ENCODE measurements at regions not wholly inside any gene's neighbourhood (a gene's known extent, or its start where the extent isn't known, plus 50 kb on each side); places are given as distances from the start of the nearest gene placed in this dataset.

DNA sequence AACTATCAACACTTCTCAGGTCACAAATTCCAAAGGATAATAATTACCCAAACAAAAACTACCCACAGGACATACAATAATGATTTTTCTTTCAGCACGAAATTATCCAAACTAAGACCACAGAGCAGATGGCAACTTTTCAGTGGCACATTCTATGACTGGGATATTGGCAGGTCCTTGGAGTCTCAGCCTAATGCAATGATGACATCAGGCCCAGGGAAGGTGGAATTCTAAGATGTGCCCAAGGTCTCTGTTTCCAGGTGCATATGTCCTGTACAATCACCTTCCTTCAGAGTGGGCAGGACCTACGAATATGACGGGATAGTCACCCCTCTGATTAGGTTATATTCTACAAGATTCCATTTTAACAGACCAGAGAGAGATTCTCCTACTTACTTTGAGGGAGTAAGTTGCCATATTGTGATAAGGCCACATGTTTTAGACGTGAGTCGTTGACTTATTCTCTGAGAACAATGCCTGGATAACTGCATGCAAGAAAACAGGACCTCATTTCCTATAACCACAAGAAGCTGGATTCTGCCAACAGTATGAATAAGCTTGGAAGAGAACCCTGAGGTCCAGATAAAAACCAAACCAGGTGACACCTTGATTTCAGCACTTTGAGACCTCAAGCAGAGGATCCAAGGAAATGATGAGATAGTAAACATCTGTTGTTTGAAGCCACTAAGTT is 69.9 kb downstream of the ZC3H11B start:
- ChIA-PET POLR2A (no interaction called here), CTCF (interaction anchor here (1.0 kb wide), 1 partner anchor 9 kb away, joined by 3 read pairs; no protein-coding TSS in a partner anchor)
- TF ChIP-seq, protein P1, sequence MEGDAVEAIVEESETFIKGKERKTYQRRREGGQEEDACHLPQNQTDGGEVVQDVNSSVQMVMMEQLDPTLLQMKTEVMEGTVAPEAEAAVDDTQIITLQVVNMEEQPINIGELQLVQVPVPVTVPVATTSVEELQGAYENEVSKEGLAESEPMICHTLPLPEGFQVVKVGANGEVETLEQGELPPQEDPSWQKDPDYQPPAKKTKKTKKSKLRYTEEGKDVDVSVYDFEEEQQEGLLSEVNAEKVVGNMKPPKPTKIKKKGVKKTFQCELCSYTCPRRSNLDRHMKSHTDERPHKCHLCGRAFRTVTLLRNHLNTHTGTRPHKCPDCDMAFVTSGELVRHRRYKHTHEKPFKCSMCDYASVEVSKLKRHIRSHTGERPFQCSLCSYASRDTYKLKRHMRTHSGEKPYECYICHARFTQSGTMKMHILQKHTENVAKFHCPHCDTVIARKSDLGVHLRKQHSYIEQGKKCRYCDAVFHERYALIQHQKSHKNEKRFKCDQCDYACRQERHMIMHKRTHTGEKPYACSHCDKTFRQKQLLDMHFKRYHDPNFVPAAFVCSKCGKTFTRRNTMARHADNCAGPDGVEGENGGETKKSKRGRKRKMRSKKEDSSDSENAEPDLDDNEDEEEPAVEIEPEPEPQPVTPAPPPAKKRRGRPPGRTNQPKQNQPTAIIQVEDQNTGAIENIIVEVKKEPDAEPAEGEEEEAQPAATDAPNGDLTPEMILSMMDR (IDR thresholded peaks at IDR 0.05; ENCODE audit: insufficient read depth, low read depth, low read length), result no peak
- no peaks in the 10 kb centered on the region for H3K36me3 ChIP-seq (ENCODE audit: control insufficient read depth, insufficient read depth, low read length)
- no peak for DNase-seq (ENCODE audit: low read depth)
- H3K4me3 ChIP-seq (ENCODE audit: low read depth, low read length), result no peak overlapping the region
- no peaks in the 10 kb centered on the region for H3K27me3 ChIP-seq (ENCODE audit: control insufficient read depth, insufficient read depth, low read length)

DNA sequence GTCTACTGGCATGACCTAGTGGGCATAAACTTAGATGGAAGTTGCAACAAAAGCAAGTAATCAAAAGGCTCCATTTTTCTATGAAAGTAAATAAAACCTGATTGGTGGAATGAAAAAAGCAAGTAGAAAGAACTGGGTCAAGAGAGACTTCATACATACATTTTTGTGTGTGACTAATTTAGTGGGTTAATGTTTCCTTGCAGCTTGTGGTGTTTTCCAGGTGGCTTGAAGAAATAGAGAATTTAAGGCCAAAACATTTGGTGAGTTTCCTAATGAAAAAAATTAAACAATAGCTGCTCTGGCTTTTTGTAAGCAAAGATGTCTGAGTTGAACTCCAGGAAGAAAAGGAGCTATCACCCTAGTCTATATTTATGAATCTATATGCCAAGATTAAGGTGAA is 71.0 kb downstream of the ZC3H11B start:
- TF ChIP-seq, protein P1 (IDR thresholded peaks at IDR 0.05; ENCODE audit: insufficient read depth, low read depth, low read length), result no peak
- ChIA-PET CTCF (no interaction called here), POLR2A (no interaction called here)
- Histone ChIP-seq H3K27me3 (ENCODE audit: control insufficient read depth, insufficient read depth, low read length) (no peaks in the 10 kb centered on the region), H3K4me3 (ENCODE audit: low read depth, low read length) (no peak overlapping the region), H3K36me3 (ENCODE audit: control insufficient read depth, insufficient read depth, low read length) (no peaks in the 10 kb centered on the region)
- no peak for DNase-seq (ENCODE audit: low read depth)

DNA sequence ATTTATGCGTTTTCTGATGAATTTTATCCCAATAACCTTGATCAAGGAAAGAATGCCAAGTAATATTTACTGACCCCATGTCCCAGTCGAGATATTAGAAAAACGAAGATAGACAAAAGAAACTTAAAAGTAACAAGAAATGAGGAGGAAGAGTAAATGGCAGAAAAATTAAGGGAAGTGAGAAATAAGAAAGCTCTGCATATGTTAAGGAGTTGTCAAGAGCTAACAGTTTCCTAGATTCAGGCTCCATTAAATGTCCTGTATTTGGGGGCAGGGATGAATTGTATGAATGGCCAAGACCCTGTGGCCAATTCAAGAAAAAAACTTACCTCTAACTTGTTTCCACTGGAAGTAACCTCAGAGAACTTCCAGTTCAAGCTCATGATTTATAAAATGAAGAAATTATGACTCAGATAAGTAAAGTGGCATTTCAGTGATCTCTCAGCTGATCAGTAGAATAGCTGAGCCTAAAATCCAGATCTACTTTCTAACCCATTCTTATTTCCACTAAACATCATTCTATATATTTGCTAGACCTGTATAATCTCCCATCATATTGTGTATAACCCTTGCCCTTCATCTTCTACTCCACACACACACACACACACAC is 73.2 kb downstream of the ZC3H11B start:
- H3K27me3 ChIP-seq (ENCODE audit: control insufficient read depth, insufficient read depth, low read length), result no peaks in the 10 kb centered on the region
- TF ChIP-seq, protein P1 (IDR thresholded peaks at IDR 0.05; ENCODE audit: insufficient read depth, low read depth, low read length), result no peak
- H3K4me3 ChIP-seq (ENCODE audit: low read depth, low read length), result no peak overlapping the region
- CTCF ChIA-PET, result interaction anchor here (0.6 to 1.0 kb wide), 2 partner anchors 10 to 237 kb away, joined by 3 read pairs; no protein-coding TSS in a partner anchor
- POLR2A ChIA-PET, result no interaction called here
- no peak for DNase-seq (ENCODE audit: low read depth)
- no peaks in the 10 kb centered on the region for H3K36me3 ChIP-seq (ENCODE audit: control insufficient read depth, insufficient read depth, low read length)

DNA sequence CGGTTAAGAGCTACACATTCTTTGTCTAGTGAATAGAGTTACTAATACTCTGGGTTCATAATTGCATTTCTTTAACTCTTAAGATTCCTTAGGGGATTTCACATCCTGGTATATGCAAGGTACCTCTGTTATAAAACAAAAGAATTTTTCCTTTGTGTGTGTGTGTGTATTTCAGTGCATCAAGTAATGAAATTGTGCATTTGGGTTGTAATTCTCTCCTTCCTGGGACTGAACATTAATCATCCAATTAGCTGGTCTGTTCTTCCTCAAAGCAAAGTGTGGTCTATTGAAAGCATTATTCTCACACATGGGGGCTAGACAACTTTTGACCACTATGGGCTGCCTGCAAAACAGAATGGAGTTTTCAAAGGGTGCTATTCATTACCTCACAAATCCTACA is 74.0 kb downstream of the ZC3H11B start:
- no peak for DNase-seq (ENCODE audit: low read depth)
- ChIA-PET CTCF (no interaction called here), POLR2A (no interaction called here)
- Histone ChIP-seq H3K27me3 (ENCODE audit: control insufficient read depth, insufficient read depth, low read length) (no peaks in the 10 kb centered on the region), H3K36me3 (ENCODE audit: control insufficient read depth, insufficient read depth, low read length) (no peaks in the 10 kb centered on the region), H3K4me3 (ENCODE audit: low read depth, low read length) (no peak overlapping the region)
- TF ChIP-seq, protein P1 (IDR thresholded peaks at IDR 0.05; ENCODE audit: insufficient read depth, low read depth, low read length), result no peak

DNA sequence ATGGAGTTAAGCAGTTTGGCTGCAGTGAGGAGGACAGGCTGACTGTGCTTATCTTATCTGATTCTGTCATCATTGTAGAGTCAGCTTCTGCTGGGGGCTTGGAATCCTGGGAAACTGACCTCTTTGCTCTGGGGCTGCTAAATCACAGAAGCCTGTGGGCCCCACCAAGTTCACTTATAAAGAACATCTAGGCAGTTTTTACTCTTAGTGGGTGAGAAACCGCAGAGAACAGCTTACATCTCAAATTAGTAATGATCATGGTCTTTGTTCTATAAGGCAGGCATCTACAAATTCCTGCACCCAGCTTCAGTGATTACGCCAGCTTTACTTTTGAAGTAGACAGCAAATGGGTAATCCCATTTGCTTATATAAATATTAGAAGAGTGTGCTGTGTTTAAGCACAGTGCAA is 75.7 kb downstream of the ZC3H11B start:
- no peaks in the 10 kb centered on the region for H3K27me3 ChIP-seq (ENCODE audit: control insufficient read depth, insufficient read depth, low read length)
- TF ChIP-seq, protein P1 (IDR thresholded peaks at IDR 0.05; ENCODE audit: insufficient read depth, low read depth, low read length), result no peak
- ChIA-PET CTCF (no interaction called here), POLR2A (no interaction called here)
- no peak overlapping the region for H3K4me3 ChIP-seq (ENCODE audit: low read depth, low read length)
- H3K36me3 ChIP-seq (ENCODE audit: control insufficient read depth, insufficient read depth, low read length), result no peaks in the 10 kb centered on the region
- DNase-seq (ENCODE audit: low read depth), result no peak

Measured in BJ (cell line).